MM.1S (cell line): ENCODE measurements at regions not wholly inside any gene's neighbourhood (a gene's known extent, or its start where the extent isn't known, plus 50 kb on each side); places are given as distances from the start of the nearest gene placed in this dataset.
"Not testable (repeated sequence)": the region's sequence is repeated elsewhere in the genome, so short reads cannot be mapped to it uniquely, and the experiment has no call there.

Experiments
- DNase-seq: peaks from one replicate; pipeline ENCODE4 v3.0.0-alpha.2; 2015
- H2AFZ ChIP-seq: fragments of 300-600 bp; sonication (generic); 2 replicates; pipeline ENCODE4 v1.6.0; 2016; ENCODE audit warnings: antibody characterized with exemption, low read length
- H3F3A ChIP-seq: fragments of 300-600 bp; sonication (generic); 2 replicates; pipeline ENCODE4 v1.6.1; 2016; ENCODE audit warnings: mild to moderate bottlenecking, antibody characterized with exemption, low read length, moderate library complexity, mixed read lengths; ENCODE audit not compliant: insufficient read depth
- H3K27ac ChIP-seq: fragments of 300-600 bp; sonication (generic); 2 replicates; pipeline ENCODE4 v1.5.1; 2016; ENCODE audit warnings: mild to moderate bottlenecking, low read length
- H3K27me3 ChIP-seq: fragments of 300-600 bp; sonication (generic); replicated peaks from 2 replicates; pipeline ENCODE4 v1.6.0; 2016; ENCODE audit warnings: low read length; ENCODE audit not compliant: insufficient read depth
- H3K36me3 ChIP-seq: fragments of 300-600 bp; sonication (generic); replicated peaks from 2 replicates; pipeline ENCODE4 v1.6.1; 2016; ENCODE audit warnings: mild to moderate bottlenecking, low read length, mixed read lengths; ENCODE audit not compliant: insufficient read depth
- H3K4me1 ChIP-seq: fragments of 300-600 bp; sonication (generic); 2 replicates; pipeline ENCODE4 v1.6.1; 2016; ENCODE audit warnings: low read length, mixed read lengths
- H3K4me2 ChIP-seq: fragments of 300-600 bp; sonication (generic); 2 replicates; pipeline ENCODE4 v1.6.0; 2016; ENCODE audit warnings: low read depth, low read length
- H3K4me3 ChIP-seq: fragments of 300-600 bp; sonication (generic); 2 replicates; pipeline ENCODE4 v1.5.1; 2016; ENCODE audit warnings: low read length, mixed read lengths
- H3K79me2 ChIP-seq: fragments of 300-600 bp; sonication (generic); 2 replicates; pipeline ENCODE4 v1.6.1; 2016; ENCODE audit warnings: mixed run types, low read length, mixed read lengths
- H3K9ac ChIP-seq: fragments of 300-600 bp; sonication (generic); 2 replicates; pipeline ENCODE4 v1.6.1; 2016; ENCODE audit warnings: low read length, mixed read lengths
- H3K9me2 ChIP-seq: fragments of 300-600 bp; sonication (generic); replicated peaks from 2 replicates; pipeline ENCODE4 v1.6.1; 2016; ENCODE audit warnings: mild to moderate bottlenecking, low read length, mixed read lengths; ENCODE audit not compliant: insufficient read depth
- H3K9me3 ChIP-seq: fragments of 300-600 bp; sonication (generic); replicated peaks from 2 replicates; pipeline ENCODE4 v1.6.1; 2016; ENCODE audit warnings: mild to moderate bottlenecking, low read length, mixed read lengths; ENCODE audit not compliant: insufficient read depth
- H4K20me1 ChIP-seq: fragments of 300-600 bp; sonication (generic); 2 replicates; pipeline ENCODE4 v1.6.1; 2016; ENCODE audit warnings: mild to moderate bottlenecking, low read length, moderate library complexity, mixed read lengths; ENCODE audit not compliant: insufficient read depth
- EZH2 ChIP-seq: fragments of 300-600 bp; sonication (generic); optimal IDR thresholded peaks from 2 replicates; pipeline ENCODE3; 2017; ENCODE audit warnings: low read depth, mild to moderate bottlenecking, antibody characterized with exemption, low read length, mixed read lengths
- EZH2phosphoT487 ChIP-seq: fragments of 300-600 bp; sonication (generic); IDR thresholded peaks from 2 replicates; pipeline ENCODE4 v1.6.1; 2018; ENCODE audit warnings: antibody characterized with exemption, low read length
- TF ChIP-seq, protein P1 (sequence below): fragments of 300-600 bp; sonication (generic); IDR thresholded peaks from 2 replicates; pipeline ENCODE4 v1.5.1; 2016; ENCODE audit warnings: antibody characterized with exemption, low read length, mixed read lengths

GRCh38 chr7:120064565-120064964 lies 208.4 kb upstream of the KCND2 start:
- TF ChIP-seq, protein P1, sequence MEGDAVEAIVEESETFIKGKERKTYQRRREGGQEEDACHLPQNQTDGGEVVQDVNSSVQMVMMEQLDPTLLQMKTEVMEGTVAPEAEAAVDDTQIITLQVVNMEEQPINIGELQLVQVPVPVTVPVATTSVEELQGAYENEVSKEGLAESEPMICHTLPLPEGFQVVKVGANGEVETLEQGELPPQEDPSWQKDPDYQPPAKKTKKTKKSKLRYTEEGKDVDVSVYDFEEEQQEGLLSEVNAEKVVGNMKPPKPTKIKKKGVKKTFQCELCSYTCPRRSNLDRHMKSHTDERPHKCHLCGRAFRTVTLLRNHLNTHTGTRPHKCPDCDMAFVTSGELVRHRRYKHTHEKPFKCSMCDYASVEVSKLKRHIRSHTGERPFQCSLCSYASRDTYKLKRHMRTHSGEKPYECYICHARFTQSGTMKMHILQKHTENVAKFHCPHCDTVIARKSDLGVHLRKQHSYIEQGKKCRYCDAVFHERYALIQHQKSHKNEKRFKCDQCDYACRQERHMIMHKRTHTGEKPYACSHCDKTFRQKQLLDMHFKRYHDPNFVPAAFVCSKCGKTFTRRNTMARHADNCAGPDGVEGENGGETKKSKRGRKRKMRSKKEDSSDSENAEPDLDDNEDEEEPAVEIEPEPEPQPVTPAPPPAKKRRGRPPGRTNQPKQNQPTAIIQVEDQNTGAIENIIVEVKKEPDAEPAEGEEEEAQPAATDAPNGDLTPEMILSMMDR = no peak
- TF ChIP-seq EZH2 (no peak), EZH2phosphoT487 (no peak)
- H3K27ac ChIP-seq = peak overlapping the region; percentile 82
- H3K4me2 ChIP-seq = peak overlapping the region; percentile 44
- H3K4me3 ChIP-seq = no peak overlapping the region
- peak; percentile 95 for DNase-seq
- H2AFZ ChIP-seq = peak overlapping the region; percentile 53
- H3K9ac ChIP-seq = peak overlapping the region; percentile 41
- H3K9me2 ChIP-seq = no peaks in the 10 kb centered on the region
- no peaks in the 10 kb centered on the region; the same call in 1 of the 2 replicates for H3K36me3 ChIP-seq
- H3K4me1 ChIP-seq = peaks cover 48% of the 10 kb centered on the region
- peaks cover 18% of the 10 kb centered on the region for H3F3A ChIP-seq
- H3K9me3 ChIP-seq = no peaks in the 10 kb centered on the region
- no peaks in the 10 kb centered on the region for H3K79me2 ChIP-seq
- H4K20me1 ChIP-seq = no peaks in the 10 kb centered on the region
- no peaks in the 10 kb centered on the region for H3K27me3 ChIP-seq

DNA sequence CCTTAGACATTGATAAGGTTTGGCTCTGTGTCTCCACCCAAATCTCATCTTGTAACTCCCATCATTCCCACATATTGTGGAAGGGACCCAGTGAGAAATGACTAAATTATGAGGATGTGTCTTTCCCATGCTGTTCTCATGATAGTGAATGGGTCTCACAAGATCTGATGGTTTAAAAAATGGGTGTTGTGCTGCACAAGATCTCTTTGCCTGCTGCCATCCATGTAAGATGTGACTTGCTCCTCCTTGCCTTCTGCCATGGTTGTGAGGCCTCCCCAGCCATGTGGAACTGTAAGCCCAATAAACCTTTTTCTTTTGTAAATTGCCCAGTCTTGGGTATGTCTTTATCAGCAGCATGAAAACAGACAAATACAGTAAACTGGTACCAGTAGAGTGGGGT lies 206.1 kb upstream of the KCND2 start:
- DNase-seq, H2AFZ ChIP-seq, H3K9me2 ChIP-seq: not testable (repeated sequence)

GRCh38 chr7:120070201-120070600 lies 202.8 kb upstream of the KCND2 start:
- no peak overlapping the region for H3K9ac ChIP-seq
- H3K4me2 ChIP-seq = no peak overlapping the region
- no peaks in the 10 kb centered on the region; the same call in 1 of the 2 replicates for H3K36me3 ChIP-seq
- H3K27me3 ChIP-seq = no peaks in the 10 kb centered on the region
- H3K79me2 ChIP-seq = no peaks in the 10 kb centered on the region
- no peaks in the 10 kb centered on the region for H4K20me1 ChIP-seq
- 0 out of 2 replicates have a peak, but pooled peaks cover under 1% of the 10 kb centered on the region for H3F3A ChIP-seq
- no peaks in the 10 kb centered on the region for H3K9me2 ChIP-seq
- H2AFZ ChIP-seq = no peak overlapping the region
- peaks cover 13% of the 10 kb centered on the region for H3K4me1 ChIP-seq
- H3K27ac ChIP-seq = no peak overlapping the region
- H3K9me3 ChIP-seq = no peaks in the 10 kb centered on the region
- no peak for TF ChIP-seq EZH2
- TF ChIP-seq, protein P1 = no peak
- no peak for TF ChIP-seq EZH2phosphoT487
- no peak for DNase-seq
- H3K4me3 ChIP-seq = no peak overlapping the region

More for the DNA sequence above, 206.1 kb upstream of the KCND2 start:
- not testable (repeated sequence) for H3K4me2 ChIP-seq, H3K36me3 ChIP-seq, H4K20me1 ChIP-seq, H3K4me3 ChIP-seq, H3K9ac ChIP-seq, H3K27me3 ChIP-seq, H3K27ac ChIP-seq, H3K9me3 ChIP-seq, H3K79me2 ChIP-seq
- Histone ChIP-seq H3F3A (peaks cover 18% of the 10 kb centered on the region), H3K4me1 (peaks cover 35% of the 10 kb centered on the region)

- Histone ChIP-seq H4K20me1 (no peaks in the 10 kb centered on the region), H3K4me1 (peaks cover 10% of the 10 kb centered on the region), H3K27ac (no peak overlapping the region), H3K9ac (no peak overlapping the region), H2AFZ (no peak overlapping the region), H3K9me3 (no peaks in the 10 kb centered on the region), H3K4me2 (no peak overlapping the region), H3K79me2 (no peaks in the 10 kb centered on the region), H3K36me3 (no peaks in the 10 kb centered on the region), H3K9me2 (no peaks in the 10 kb centered on the region), H3K27me3 (no peaks in the 10 kb centered on the region), H3F3A (0 out of 2 replicates have a peak, but pooled peaks cover 5% of the 10 kb centered on the region), H3K4me3 (no peak overlapping the region)
- no peak for DNase-seq
- TF ChIP-seq EZH2phosphoT487 (no peak), EZH2 (no peak)
- TF ChIP-seq, protein P1 = no peak
These were observed 195.2 kb upstream of the KCND2 start for GRCh38 chr7:120077777-120078176.
